COLO668 (cell line): ENCODE measurements at regions not wholly inside any gene's neighbourhood (a gene's known extent, or its start where the extent isn't known, plus 50 kb on each side); places are given as distances from the start of the nearest gene placed in this dataset.

Experiments
- DNase-seq: peaks from one replicate; lab custom pipeline; 2025; ENCODE audit not compliant: unreplicated experiment; lab: John Stamatoyannopoulos, UW

DNA sequence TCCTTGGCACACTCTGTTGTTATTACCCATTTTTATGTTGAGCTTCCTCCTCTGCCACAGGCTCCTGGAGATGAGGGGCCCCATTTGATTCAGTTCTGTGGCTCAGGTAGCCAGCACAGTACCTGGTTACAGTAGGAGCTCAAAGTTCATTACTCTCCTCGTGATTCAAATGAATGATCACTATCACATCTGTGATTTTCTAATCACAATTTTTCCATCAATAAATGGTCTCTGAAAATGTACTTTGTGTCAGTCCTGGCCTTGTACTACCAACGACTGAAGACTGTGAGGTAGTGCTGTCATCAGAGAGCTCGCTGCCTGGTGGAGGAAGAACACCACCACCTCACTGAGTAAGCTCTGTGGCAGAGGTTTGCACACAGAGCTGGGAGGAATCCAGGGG lies 106.8 kb upstream of the JUN start:
- DNase-seq: no peak

DNA sequence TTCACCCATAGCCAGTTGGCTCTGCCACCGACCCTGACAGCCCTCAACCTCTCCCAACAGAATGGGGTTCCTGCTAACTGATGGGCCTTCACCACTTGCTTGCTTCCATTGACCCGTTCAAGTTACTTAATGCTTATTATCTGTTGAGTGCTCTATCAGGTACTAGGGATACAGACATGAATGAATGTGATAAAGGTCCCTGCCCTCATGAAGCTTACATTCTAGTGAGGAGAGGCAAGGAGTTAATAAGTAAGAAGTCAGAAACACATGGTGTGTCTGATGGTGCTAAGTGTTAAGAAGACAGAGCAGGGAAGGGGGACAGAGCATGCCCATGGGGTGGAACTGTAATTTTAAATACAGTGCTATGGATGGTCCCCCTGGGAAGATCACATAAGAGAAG lies 107.5 kb upstream of the JUN start:
- no peak for DNase-seq

DNA sequence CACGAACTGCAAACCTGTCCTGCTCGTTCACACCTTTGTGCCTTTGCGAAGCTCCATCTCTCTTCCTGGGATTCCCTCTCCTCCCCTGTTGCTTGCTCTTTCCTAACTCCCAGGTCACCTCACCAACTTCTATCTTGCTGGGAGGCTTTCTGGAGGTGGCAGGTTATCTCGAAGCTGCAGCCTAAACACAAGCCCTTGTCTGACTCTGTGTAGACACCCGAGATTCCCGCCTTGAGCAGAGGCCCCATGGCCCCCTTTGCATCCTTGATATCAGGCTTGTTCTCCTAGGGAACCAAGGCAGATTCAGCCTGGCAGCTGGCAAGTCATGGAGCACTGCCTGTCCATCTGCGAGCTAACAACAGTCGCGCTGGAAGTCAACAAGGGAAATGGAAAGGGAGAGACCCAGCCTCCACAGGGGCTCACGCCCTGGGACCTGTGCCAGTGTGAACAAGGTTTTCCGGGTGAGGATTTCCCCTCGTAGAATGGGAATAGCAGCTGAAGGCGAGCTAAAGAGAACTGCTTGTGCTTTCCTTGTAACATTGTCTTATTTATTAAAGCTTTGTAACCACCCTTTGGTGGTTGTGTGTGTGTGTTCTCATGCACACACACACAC lies 109.5 kb upstream of the JUN start:
- DNase-seq: peak; percentile 81

DNA sequence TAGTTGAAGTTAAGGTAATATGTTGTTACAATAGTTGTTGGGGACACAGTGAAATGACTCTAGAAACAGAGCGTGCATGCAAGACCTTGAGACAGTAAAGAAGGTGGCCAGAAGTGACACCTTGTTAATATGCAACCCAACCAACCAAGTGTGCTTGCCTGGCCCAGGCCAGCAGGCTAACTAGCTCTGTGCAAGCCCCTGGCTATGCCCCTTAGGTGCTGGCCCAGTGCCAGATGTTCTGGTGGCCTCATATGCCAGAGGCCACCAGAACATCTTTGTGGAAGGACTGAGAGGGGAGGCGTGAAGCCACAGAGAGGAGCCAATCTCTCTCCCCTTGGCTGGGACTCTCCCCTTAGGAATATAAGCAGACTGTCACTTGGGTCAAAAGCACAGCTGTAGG lies 111.2 kb upstream of the JUN start:
- peak; percentile 58 for DNase-seq

DNA sequence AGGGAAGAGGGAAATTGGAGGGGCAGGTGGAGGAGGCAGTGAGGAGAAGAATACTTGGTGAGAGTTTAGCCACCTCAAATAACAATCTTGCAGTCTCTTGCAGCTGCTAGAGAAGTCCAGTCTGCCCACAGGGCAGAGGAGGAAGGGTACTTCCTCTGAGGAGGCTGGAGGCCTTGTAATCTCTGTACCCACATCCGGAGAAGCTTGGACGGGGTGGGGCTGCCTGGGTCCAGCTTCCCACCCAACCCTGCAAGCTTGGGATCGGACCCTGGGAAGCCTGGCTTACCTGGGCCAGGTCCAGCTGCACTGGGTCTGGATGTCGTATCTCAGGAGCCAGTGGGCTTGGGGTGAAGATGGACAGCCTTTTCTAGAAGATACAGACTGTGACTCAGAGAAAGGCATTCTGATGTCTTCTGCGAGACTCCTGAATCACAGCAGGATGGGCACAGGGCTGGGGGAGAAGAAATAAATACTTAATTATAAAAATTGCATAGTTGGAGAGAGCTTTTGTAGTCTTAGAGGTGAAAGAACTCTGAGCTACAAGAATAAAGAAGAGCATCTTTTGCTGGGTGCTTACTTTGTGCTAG lies 111.8 kb upstream of the JUN start:
- DNase-seq: no peak

DNA sequence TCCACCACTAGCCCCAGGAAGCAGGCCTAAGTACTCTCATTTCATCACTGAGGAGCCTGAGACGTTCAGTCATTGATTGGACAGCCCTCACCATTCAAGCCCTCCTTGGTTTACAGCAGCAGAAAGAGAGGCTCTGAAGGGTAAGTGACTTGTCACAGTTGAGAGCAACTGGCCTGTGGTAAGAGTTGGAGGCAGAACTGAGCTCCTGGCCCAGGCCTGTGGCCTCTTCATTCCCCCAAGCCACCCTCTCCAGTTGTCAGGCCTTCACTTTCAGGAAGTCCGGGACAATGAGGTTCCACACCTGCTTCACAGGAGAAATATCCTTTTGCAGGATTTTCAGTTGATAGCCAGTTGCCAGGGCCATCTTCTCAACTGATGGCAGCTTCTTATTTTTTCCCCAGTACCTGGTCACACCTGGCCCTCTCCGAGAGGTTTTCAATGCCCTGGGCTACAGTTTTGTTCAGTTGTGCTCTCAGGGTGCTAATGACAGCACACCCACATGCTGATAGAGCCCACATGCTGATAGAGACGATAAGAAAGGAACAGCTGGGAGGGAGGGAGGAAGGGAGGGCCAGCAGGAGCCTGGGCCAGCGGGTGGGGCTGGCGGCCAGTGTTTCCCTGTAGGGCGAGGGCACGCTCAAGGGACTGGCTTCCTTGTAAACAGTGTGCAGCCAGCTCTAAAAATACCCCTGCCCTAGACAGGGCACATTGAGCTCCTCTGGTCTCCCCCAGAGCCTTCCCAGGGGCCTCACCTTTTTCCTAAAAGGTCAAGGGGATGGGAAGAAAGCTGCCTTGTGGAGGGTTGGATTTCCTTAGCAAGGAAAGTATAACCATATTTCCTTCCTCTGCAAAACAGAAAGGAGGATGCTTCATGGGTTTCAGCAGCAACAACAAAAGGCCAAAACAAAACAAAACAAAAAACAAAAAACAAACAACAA lies 112.7 kb upstream of the JUN start:
- peak; percentile 90 for DNase-seq

DNA sequence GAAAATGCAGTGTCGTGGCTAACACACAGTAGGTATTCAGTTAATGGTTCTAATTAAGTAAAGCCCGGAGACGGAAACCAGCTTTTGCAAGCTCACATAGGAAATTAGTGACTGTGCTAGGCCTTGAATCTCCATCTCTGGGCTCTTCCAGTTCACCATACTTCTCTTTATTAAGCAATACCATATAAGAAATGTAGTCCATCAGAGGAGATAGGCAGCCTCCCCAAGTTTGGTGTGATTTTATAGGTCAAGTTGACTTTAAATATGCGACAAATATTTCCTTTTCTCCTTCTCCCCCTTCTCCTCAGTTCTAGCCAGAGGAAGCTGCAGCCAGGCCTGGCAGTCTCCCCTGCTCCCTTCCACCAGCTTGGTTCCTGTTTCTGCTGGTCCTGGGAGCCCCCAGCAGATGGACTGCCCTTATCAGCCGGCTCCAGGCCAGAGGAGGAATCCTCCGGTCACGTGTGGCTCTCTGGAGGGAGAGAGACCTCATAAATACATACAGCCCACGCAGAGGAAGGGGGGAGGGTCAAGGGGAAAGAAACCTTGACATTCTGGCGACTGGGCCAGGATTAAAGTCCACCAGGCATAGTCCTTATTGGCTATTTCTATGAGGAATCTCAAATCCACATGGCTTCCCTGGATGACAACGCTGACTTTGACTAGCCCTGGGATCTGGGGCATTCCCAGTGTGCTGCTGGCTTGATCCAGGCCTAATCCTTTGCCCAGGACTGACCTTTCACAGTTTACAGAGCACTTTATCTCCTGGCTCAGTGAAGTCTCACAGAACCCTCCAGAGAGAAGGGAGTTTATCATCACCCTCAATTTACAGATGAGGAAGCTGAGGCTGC lies 115.1 kb upstream of the JUN start:
- DNase-seq: no peak

DNA sequence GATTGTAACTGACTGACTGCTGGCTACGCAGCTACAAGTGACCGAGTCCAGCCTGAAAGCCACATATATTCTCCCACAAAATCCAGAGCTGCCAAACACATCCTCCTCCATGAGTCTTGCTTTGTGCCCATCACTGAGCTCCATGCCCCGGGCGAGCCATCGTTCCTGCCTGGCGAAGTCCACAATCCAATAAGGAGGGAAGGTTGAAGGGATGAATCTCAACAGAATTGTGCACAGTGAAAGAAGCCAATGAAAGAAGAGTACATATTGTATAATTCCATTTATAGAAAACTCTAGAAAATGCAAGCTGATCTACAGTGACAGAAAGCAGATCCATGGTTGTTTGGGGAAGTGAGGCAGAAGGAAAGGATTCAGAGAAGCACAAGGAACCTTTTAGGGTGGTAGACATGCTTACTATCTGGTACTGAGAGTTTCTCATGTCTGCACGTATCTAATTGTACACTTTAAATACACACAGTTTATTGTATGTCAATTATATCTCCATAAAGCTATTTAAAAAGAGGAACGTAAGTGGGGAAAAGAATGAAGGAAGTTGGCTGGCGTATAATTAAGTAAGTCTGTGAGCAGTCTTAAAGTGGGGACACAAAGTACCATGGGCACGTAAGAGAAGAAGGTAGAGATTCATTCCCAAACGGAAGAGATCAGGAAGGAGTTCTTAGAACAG lies 115.9 kb upstream of the JUN start:
- DNase-seq: no peak

DNA sequence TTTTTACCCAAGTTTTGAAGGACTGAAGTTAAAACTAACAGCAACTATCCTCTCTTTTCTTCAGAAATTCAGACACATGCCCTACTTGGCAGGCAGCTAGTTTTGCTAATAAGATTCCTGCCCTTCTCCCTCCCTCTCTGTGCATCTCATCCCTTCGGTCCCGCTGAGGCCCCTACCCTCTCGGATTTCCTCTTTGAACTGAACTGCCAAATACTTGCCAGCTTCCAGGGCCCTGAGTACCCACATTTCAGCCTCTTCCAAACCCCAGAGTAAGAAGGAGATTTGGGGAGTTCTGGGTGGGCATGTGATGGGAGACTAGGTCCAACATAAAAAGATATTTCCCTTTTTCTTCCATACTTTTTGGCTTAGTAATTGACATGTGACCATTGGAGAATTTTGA lies 116.5 kb upstream of the JUN start:
- DNase-seq: no peak

DNA sequence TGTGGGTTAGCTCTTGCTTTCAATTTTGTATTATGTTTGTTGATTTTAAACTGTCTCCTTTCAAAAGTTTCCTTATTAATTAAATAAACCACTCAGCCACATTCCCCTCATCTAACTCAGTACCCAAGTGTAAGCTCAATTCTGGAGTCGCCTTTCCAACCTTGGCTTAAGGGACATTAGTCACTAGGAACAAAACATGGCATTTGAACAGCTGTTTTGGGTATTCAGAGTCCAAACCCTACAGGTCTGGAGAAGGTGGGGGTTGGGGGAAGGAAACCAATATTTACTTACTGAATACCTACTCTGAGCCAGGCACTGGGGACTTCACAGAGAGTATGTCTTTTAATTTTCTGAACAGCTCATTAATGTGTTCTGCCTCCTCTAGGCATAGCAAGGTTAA lies 117.2 kb upstream of the JUN start:
- DNase-seq: peak; percentile 38

DNA sequence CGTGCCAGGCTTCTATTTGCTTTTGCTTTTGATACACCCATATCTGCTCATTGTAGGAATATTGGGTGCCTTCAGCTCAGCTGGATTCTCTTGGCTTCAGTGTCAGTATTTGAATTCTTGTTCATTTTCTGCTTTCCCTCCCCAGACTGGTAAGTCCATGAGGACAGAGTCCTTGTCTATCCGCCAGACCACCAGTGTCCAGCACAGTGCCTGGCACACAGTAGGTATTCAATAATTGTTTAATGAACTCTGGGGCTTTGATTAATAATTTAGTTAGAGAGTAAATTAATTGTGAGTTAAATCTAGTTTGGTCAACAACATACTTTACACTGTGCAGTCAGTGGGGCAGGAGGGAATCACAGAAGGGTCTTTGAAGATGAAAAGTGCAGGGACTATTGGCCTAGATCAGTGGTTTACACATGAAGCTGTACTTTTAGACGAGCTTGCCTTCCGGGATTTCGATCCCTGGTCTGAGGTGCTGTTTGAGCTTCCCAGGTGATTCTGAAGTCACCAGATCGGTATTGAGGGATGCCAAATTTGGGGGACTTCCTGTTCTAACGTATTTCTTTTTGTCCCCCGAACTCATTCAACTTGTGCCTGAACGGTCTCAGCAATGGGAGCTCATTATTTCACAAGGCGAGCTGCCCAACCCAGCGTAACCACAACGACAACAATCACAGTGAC lies 119.1 kb upstream of the JUN start:
- DNase-seq: no peak

DNA sequence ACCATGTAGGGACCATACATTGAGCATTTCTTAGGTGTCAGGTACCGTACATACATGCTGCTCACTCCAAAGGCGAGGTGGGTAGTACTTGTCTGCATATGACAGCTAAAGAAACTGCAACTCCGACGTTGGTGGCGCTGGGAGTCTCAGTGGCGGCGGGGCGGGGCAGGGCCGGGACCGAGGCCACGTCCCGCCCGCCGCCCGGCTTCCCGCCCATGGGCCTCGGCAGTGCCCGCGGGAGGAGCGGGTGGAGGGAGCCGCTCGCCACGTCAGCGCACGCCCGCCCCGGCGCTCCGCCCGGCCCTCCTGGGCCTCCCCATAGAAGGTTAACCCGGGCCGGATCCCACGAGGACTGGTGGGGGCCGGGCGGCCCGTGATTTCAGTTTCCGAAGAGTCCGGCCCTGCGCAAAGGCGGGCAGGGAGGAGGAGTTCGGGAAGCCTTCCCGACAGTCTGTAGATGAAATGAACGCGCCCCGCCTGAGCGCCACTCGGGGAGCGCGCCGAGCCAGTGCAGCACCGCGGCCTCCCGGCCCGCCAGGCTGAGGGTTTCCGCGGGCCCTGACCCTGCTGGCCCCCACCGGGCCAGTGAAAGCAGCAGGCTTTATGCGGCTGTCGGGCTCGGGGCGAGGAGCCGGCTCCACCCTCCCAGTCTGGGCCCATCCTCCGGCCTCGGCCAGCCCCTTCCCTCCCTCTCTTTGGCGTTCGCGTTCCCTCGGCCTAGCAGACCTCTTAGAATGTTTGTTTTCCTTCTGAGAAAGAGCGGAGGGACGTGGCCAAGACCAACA lies 119.9 kb upstream of the JUN start:
- peak; percentile 97 for DNase-seq

DNA sequence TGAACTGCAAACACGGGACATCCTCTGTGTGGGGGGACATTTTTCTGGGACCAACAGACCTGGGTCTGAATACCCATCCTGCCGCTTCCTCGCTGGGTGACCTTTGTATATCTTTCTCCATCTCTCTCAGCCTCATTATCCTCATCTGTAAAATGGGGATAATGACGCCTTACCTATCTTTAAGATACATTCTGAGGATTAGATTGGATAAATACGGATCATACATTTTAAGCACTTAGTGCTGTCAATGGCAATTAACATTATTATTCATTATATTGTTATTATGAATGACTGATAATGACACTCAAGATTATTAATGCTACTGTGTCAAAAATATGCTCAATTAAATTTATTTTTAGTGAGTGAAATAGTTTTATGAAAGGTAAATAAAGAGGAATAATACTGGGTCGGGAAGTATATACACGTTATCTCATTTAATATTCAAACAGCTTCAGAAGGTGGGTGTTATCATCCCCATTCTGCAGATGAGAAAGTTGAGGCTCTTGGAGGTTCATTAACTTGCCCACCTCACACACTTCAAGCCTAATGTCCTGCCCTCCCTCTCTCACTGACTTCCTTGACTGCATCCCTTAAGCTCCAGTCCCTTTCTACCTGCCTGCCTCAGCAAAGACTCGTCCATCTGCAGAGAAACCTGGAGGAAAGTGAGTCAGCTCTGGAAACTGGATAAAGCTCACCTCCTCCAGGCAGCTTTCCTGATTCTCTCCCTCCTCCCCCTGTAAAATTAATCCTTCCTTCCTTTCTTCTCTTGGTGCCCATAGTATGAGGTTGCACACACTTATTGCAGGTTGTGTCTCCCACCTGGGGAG lies 120.7 kb upstream of the JUN start:
- no peak for DNase-seq

DNA sequence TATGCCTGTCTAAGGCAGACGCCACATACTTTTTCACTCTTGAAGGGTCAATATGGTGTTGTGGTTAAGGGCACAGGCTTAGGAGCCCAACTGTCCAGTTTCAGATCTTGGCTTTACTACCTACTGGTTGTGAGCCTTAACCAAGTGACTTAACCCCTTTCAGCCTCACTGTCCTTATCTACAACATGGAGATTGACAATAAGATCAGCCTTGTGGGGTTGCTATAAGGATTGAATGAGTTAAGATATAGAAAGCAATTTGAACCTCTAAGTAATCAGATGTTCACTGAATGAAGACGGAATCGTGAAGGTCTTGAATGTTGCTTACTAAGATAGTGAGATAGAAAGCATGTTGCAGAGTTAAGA lies 121.3 kb upstream of the JUN start:
- no peak for DNase-seq

DNA sequence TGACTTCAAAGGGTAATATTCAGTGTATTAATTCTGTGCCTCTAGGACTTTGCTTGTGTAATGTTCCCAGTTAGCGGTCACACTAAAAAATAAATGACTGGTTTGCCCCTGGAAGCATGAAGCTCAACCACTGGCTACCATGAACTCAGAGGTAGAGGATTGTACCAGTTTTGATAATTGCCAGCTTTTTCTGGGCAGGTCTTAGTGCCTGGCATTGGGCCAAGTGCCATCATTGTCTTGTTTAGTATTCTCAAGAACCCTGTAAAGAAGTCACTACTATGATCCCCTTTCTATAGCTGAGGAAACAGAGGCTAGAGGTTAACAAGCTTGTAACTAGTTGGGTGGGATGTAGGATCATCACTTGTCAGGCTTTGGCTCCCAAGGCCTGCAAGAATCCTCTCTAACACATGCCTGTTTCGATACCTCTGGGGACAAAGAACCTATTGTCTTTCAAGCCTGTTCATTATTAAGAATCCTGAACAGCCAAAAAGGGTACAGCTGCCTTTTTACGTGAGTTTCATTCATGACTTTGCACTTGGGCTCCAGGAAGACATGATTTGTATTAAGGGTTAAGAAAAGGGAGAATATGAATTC lies 121.9 kb upstream of the JUN start:
- no peak for DNase-seq

DNA sequence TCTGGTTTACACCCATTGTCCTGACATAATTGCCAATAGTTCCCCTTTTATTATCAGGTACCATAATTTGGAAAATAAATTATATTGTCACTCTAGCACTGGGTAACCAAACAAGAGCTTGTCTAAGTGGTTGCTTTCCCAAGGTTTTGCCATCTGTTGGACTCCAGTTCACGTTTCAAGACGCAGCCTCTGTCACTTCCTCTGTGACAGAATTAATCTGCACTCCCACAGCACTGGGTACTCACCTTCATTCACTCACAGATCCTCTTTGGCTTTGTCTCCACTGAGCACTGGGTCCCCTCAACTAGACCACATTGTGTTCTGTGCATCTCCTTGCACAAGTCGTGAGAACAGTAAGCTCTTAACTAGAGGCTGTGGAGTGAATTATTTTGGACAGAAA lies 123.6 kb upstream of the JUN start:
- no peak for DNase-seq

DNA sequence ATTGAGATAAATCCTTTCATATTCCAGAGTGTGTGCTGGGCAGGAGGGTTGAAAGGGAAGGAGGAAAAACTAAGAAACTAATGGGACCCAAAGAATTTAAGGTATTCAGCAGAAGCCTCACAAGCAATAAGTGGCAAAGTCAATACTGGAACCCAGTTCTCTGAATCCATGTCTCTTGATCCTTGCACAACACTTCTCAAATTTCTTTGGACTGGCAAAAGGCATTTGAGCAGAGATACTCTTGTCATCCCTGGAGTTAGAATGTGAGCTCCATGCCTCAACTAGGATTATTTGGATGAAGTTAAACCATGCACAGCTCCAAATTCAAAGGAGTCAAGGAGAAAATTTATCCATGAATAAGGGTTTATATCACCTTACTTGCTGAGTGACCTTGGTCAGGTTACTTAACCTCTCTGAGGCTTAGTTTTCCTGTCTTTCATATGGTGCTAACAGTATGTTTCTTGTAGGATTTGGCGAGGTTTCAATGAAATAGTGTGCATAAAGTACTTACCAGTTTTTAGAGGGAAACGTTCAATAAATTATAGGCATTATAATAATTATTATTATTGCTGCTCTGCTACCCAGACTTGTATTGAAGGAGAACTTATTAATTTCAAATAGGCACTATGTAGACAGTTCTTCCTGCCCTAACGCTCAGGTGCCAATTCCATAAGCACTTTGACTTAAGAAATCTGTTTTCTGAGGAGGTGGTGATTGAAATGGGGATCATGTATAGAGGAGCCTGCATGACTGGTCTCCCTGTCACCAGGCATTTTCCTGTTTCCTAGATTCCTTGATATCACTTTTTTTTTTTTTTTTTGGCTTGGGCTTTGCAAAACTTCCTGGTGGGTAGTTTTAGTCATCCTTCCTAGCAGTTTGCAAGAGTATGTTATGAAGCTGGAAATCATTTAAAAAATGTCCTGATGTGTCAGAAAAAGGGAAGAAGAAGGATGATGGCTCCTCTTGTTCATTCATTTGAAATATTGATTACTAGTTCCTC lies 125.0 kb upstream of the JUN start:
- DNase-seq: no peak
